ENCODE measurements at regions not wholly inside any gene's neighbourhood (a gene's known extent, or its start where the extent isn't known, plus 50 kb on each side); places are given as distances from the start of the nearest gene placed in this dataset.

DNA sequence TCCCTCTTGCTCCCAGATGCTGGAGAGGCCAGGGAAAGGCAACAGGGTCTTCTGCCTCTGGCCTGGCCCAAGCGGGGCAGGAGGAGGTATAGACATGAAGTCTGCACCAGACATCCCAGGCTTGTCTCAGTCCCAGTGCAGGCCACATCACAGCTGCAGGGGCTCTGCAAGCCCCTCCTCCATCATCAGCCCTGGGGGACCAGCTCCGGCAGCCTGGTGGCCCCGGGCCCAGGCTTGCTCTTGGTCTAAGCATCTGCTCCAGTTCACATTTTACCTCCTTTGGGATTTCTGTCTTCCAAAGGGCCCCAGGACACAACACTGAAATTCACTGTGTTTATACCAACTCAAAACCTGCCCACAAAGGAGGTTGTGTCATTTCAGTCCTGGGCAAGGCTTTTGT lies 359.4 kb downstream of the ZNF536 start:
- TF ChIP-seq CTCF (conservative IDR thresholded peaks at IDR 0.05; ENCODE audit: low read length): no peak
- TF ChIP-seq EZH2phosphoT487 (IDR thresholded peaks at IDR 0.05; ENCODE audit: borderline replicate concordance, low read depth, low read length): no peak
